GM18870 (cell line): ENCODE measurements at regions not wholly inside any gene's neighbourhood (a gene's known extent, or its start where the extent isn't known, plus 50 kb on each side); places are given as distances from the start of the nearest gene placed in this dataset.

Source experiments
- ATAC-seq: cut with Tn5 transposase; IDR thresholded peaks from one replicate; pipeline ENCODE4 v1.9.1; 2021; ENCODE audit warnings: moderate library complexity; ENCODE audit not compliant: unreplicated experiment

- no peak for ATAC-seq
Observed at GRCh38 chr3:64289622-64290021, 64.4 kb upstream of the PRICKLE2 start.

- no peak for ATAC-seq
Observed at GRCh38 chr3:64278625-64279024, 53.4 kb upstream of the PRICKLE2 start.

- ATAC-seq: no peak
Observed at GRCh38 chr3:64276131-64276530, 50.9 kb upstream of the PRICKLE2 start.
